GM23248 (cell line): ENCODE measurements at regions not wholly inside any gene's neighbourhood (a gene's known extent, or its start where the extent isn't known, plus 50 kb on each side); places are given as distances from the start of the nearest gene placed in this dataset.

Source experiments
- EZH2 ChIP-seq: fragments of 200-600 bp; sonication (generic); IDR thresholded peaks from 2 replicates; pipeline ENCODE4 v1.6.1; 2018; ENCODE audit warnings: antibody characterized with exemption, mild to moderate bottlenecking; ENCODE audit not compliant: insufficient read depth, poor library complexity, severe bottlenecking
- EZH2phosphoT487 ChIP-seq: fragments of 200-600 bp; sonication (generic); IDR thresholded peaks from 2 replicates; pipeline ENCODE4 v1.6.1; 2018; ENCODE audit warnings: antibody characterized with exemption, moderate library complexity, mild to moderate bottlenecking, low read depth; ENCODE audit not compliant: insufficient read depth

GRCh38 chr6:110530671-110531070 is 54.3 kb upstream of the SLC22A16 start:
- TF ChIP-seq EZH2 (no peak), EZH2phosphoT487 (no peak)
